Stomach (tissue), 8 donors: ENCODE measurements at regions not wholly inside any gene's neighbourhood (a gene's known extent, or its start where the extent isn't known, plus 50 kb on each side); places are given as distances from the start of the nearest gene placed in this dataset.
"Not testable (repeated sequence)": the region's sequence is repeated elsewhere in the genome, so short reads cannot be mapped to it uniquely, and the experiment has no call there.

Experiments used
- DNase-seq, 2 donors: peaks; one replicate each; pipeline versions ENCODE4 v3.0.0 to v3.0.0-alpha.2; 2013 to 2019
- H3K27ac ChIP-seq, 5 donors: fragments of 200-600 bp in 4 of 5; sonication (generic) in 4 of 5; one replicate each; pipeline ENCODE4 v1.5.1; 2013 to 2019; ENCODE audit warnings: mild to moderate bottlenecking in 1 of 5, moderate library complexity in 1 of 5
- H3K27me3 ChIP-seq, 3 donors: fragments of 200-600 bp; sonication (generic); one replicate each; pipeline ENCODE4 v1.5.1; 2017 to 2019; ENCODE audit warnings: mixed run types in 1 of 3
- H3K36me3 ChIP-seq, 4 donors: fragments of 200-600 bp; sonication (generic); 1 replicate in 3 of 4; 2 replicates in 1 of 4; pipeline ENCODE4 v1.5.1; 2016 to 2019
- H3K4me1 ChIP-seq, 4 donors: fragments of 200-600 bp; sonication (generic); one replicate each; pipeline ENCODE4 v1.5.1; 2016 to 2019
- H3K4me3 ChIP-seq, 4 donors: fragments of 200-600 bp; sonication (generic) in 3 of 4; one replicate each; pipeline ENCODE4 v1.5.1; 2016 to 2019; ENCODE audit warnings: mild to moderate bottlenecking in 1 of 4
- H3K9me3 ChIP-seq, 4 donors: fragments of 200-600 bp; sonication (generic); one replicate each; pipeline ENCODE4 v1.5.1; 2016 to 2019
- CTCF ChIP-seq, 7 experiments: fragments of 450-650 bp in 4 of 7; fragments of 200-600 bp in 3 of 7; sonication (generic) in 3 of 7; IDR thresholded peaks; one replicate each; pipeline ENCODE4 v1.5.1; 2016 to 2019; ENCODE audit warnings: antibody characterized with exemption in 7 of 7, control low read depth in 2 of 7, mild to moderate bottlenecking in 1 of 7
- EP300 ChIP-seq: sonication (generic); formaldehyde crosslinking; IDR thresholded peaks from one replicate; pipeline ENCODE4 v1.6.1; 2017; ENCODE audit warnings: antibody characterized with exemption
- POLR2A ChIP-seq, 4 donors: fragments of 450-650 bp; IDR thresholded peaks; one replicate each; pipeline ENCODE4 v1.6.1; 2016; ENCODE audit warnings: antibody characterized with exemption in 4 of 4, control low read depth in 2 of 4, mild to moderate bottlenecking in 1 of 4, moderate library complexity in 1 of 4
- POLR2AphosphoS5 ChIP-seq, 3 donors: sonication (generic); formaldehyde crosslinking; IDR thresholded peaks; one replicate each; pipeline ENCODE4 v1.6.1; 2016; ENCODE audit warnings: antibody characterized with exemption in 3 of 3
- WGBS, 5 donors: extraction: QIAGEN DNeasy Blood & Tissue Kit in 3 of 5; methylation state at CpG; one replicate each; pipeline versions ENCODE4 v1.1.5 to v1.1.7; 2013 to 2018; 5-methylcytosine and 5-hydroxymethylcytosine counted together
- intact Hi-C: fragments of 100-400 bp; cut with DNase I; formaldehyde crosslinking; loops from one replicate; pipeline ENCODE4 v1.15.1; 2023; ENCODE audit warnings: low total_unique reads
- donor health status: healthy with polysubstance abuse.
- donor health status: Bipolar disorder and iron deficiency.
- donor health status: healthy.

DNA sequence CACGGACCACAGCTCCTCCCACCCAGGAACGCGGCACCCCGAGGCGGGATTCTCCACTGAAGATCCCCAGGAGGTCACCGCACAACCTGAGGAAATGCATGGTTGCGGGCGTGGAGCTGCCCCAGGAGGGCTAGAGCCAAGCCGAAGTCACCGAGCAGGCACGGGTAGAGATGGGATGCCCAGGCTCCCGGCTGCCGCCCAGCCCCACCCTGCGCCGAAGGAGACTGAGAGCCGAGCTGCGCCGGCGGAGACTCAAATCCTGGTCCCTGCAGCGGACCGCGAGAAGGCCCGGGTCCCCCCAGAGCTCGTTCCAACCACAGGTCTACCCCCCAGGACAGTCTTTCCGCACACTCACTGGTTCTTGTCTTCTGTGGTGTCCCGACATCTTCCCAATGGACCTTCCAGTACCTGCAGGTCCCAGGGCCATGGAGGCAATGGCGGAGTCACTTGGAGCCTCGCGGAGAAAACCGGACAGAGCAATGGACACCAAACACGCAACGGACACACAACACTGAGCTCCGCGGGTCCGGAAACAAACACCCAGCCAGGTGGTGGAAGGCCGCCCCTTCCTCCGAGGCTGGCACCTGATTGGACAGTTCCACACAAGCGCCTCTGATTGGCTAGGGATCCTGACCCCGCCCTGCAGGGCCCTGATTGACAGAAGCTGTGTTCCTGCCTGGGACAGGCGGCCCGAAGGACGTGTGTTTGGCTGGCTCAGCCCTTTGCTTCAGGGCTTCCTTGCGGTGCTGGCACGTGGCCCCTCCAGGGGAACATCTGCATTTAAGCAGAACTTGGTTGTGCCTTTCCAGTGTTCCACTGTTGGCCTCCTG is 331.9 kb upstream of the NUPR2 start:
- 13 to 51% (median 30%) methylated on average over 24 to 44 of the region's 44 CpGs for WGBS, 5 donors
- Histone ChIP-seq H3K27me3 (no peaks in the 10 kb centered on the region), H3K4me1 (no peaks in the 10 kb centered on the region), H3K4me3 (no peak overlapping the region), H3K9me3 (peaks cover 15 to 98% (median 91%) of the 10 kb centered on the region in 4 donors), H3K36me3 (no peaks in the 10 kb centered on the region), H3K27ac (no peak overlapping the region)
- intact Hi-C loops: no loop called here
- no peak for DNase-seq
- TF ChIP-seq EP300 (no peak), POLR2A (IDR thresholded peaks at IDR 0.05) (no peak), POLR2AphosphoS5 (IDR thresholded peaks at IDR 0.05) (no peak), CTCF (IDR thresholded peaks at IDR 0.05) (no peak)

DNA sequence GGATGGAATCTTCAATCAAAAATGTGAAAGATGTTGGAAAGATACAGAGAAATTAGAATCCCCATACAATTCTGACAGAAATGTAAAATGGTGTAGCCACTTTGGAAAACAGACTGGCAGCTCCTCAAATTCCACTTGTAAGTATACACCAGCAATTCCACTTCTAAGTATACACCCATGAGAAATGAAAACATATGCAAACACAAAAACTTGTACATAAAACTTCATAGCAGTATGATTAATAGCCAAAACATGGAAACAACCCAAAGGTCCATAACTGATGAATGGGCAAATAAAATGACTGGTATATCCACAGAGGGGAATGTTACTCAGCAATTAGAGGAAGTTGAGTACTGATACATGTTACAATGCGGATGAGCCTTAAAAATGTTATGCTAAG is 304.3 kb upstream of the NUPR2 start:
- H3K36me3 ChIP-seq, intact Hi-C loops, H3K4me3 ChIP-seq, DNase-seq, H3K4me1 ChIP-seq, H3K9me3 ChIP-seq, H3K27ac ChIP-seq, H3K27me3 ChIP-seq: not testable (repeated sequence)
- WGBS, 5 donors: 89 to 93% (median 92%) methylated on average over 1 of the region's 1 CpG

DNA sequence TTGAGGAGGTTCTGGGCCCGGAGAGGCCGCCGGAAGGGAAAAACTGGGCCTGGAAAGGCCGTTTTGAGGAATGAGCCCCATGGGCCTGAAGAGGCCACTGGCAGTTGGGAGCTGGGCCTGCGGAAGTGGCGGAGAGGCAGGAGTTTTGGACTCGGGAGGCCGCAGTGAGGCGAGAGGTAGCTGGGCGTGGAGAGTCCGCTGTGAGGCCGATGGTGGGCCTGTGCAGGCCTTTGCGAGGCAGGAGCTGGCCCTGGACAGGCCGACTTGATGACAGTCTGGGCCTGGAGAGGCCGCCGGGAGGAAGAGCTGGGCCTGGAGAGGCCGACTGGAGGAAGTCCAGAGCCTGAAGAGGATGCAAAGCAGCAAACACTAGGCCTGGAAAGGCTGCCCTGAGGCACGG is 259.0 kb upstream of the NUPR2 start:
- 80 to 87% (median 86%) methylated on average over 11 to 18 of the region's 18 CpGs for WGBS, 5 donors
- no peak for DNase-seq
- no peak for TF ChIP-seq POLR2AphosphoS5 (IDR thresholded peaks at IDR 0.05)
- no peak for TF ChIP-seq POLR2A (IDR thresholded peaks at IDR 0.05)
- TF ChIP-seq EP300: no peak
- no peak for TF ChIP-seq CTCF (IDR thresholded peaks at IDR 0.05)
- Histone ChIP-seq H3K27ac (no peak overlapping the region), H3K4me3 (no peak overlapping the region), H3K4me1 (no peaks in the 10 kb centered on the region), H3K27me3 (no peaks in the 10 kb centered on the region), H3K36me3 (no peaks in the 10 kb centered on the region), H3K9me3 (peaks cover 7 to 34% (median 21%) of the 10 kb centered on the region in 4 donors)
- intact Hi-C loops: no loop called here

GRCh38 chr7:56374666-56375065 is 258.4 kb upstream of the NUPR2 start:
- peaks cover 7 to 34% (median 24%) of the 10 kb centered on the region in 4 donors for H3K9me3 ChIP-seq
- intact Hi-C loops, H3K36me3 ChIP-seq, H3K4me1 ChIP-seq, H3K27ac ChIP-seq, H3K4me3 ChIP-seq, H3K27me3 ChIP-seq, DNase-seq: not testable (repeated sequence)
- 92 to 100% (median 95%) methylated on average over 5 to 21 of the region's 25 CpGs for WGBS, 5 donors

DNA sequence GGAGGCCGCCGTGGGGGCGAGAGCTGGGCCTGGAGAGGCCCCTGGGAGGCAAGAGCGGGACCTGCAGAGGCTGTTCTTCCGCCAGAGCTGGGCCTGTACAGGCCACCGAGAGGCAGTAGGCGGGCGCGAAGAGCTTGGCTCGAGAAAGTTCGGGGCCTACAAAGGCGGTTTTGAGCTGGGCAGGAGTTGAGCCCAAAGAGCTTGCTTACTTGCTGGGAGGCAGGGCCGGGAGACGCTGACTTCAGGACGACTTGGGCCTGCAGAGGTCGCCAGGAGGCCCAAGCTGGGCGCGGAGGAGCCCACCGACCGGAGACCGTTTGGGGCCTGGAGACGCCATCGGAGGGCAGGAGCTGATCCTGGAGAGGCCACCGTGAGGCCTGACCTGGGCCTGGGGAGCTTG is 257.1 kb upstream of the NUPR2 start:
- H3K27me3 ChIP-seq, H3K4me1 ChIP-seq, H3K36me3 ChIP-seq, H3K27ac ChIP-seq, intact Hi-C loops, H3K4me3 ChIP-seq: not testable (repeated sequence)
- H3K9me3 ChIP-seq: peaks cover 7 to 47% (median 24%) of the 10 kb centered on the region in 4 donors
- DNase-seq: peak; percentile 41 to 78
- WGBS, 5 donors: 93 to 96% (median 94%) methylated on average over 11 to 18 of the region's 24 CpGs

- H3K27ac ChIP-seq, H3K36me3 ChIP-seq, H3K4me1 ChIP-seq, H3K27me3 ChIP-seq, H3K4me3 ChIP-seq, intact Hi-C loops: not testable (repeated sequence)
- WGBS, 5 donors: 91 to 95% (median 94%) methylated on average over 14 to 24 of the region's 27 CpGs
- DNase-seq: peak in 1 of 2 donors; percentile 38
- peaks cover 10 to 61% (median 31%) of the 10 kb centered on the region in 4 donors for H3K9me3 ChIP-seq
Observed at GRCh38 chr7:56371792-56372191, 255.6 kb upstream of the NUPR2 start.

- H3K27ac ChIP-seq, intact Hi-C loops, H3K4me3 ChIP-seq, H3K27me3 ChIP-seq, H3K4me1 ChIP-seq, H3K36me3 ChIP-seq, DNase-seq: not testable (repeated sequence)
- peaks cover 10 to 54% (median 24%) of the 10 kb centered on the region in 4 donors for H3K9me3 ChIP-seq
- 89 to 97% (median 95%) methylated on average over 6 to 19 of the region's 43 CpGs; no CpG with 5 or more reads in 1 of the 5 donors for WGBS, 5 donors
Observed at GRCh38 chr7:56370208-56370872, 254.1 kb upstream of the NUPR2 start.

- H3K9me3 ChIP-seq: peaks cover 7 to 50% (median 17%) of the 10 kb centered on the region in 4 donors
- 94 to 97% (median 95%) methylated on average over 7 to 19 of the region's 19 CpGs; no CpG with 5 or more reads in 1 of the 5 donors for WGBS, 5 donors
- H3K4me1 ChIP-seq, DNase-seq, H3K36me3 ChIP-seq, H3K27me3 ChIP-seq, intact Hi-C loops, H3K27ac ChIP-seq, H3K4me3 ChIP-seq: not testable (repeated sequence)
Observed at GRCh38 chr7:56367914-56368313, 251.7 kb upstream of the NUPR2 start.

DNA sequence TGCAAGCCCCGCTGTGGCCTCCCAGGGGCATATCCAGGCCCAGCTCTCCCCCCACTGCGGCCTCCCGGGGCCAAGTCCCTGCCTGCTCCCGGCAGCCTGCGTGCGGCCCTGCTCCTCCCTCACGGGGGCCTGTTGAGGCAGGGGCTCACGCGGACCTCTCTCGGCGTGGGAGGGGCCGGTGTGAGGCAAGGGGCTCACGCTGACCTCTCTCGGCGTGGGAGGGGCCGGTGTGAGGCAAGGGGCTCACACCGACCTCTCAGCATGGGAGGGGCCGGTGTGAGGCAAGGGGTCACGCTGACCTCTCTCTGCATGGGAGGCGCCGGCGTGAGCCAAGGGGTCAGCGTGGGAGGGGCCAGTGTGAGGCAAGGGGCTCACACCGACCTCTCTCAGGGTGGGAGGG is 251.2 kb upstream of the NUPR2 start:
- WGBS, 5 donors: 89 to 97% (median 94%) methylated on average over 10 to 24 of the region's 24 CpGs
- peak in 1 of 2 donors; percentile 1 for DNase-seq
- H3K36me3 ChIP-seq, H3K4me3 ChIP-seq, H3K4me1 ChIP-seq, intact Hi-C loops, H3K27ac ChIP-seq, H3K27me3 ChIP-seq: not testable (repeated sequence)
- peaks cover 7 to 53% (median 20%) of the 10 kb centered on the region in 4 donors for H3K9me3 ChIP-seq
